B cell (primary cell): ENCODE measurements at regions not wholly inside any gene's neighbourhood (a gene's known extent, or its start where the extent isn't known, plus 50 kb on each side); places are given as distances from the start of the nearest gene placed in this dataset.

Source experiments
- ATAC-seq: fragments of 200-7000 bp; cut with Tn5 transposase; one replicate; pipeline ENCODE4 v1.10.0; 2021; ENCODE audit warnings: low read depth, mild to moderate bottlenecking, moderate number of reproducible peaks, moderate library complexity
- CTCF ChIA-PET: fragments of 350-600 bp; sonication (Branson Sonifier 250); formaldehyde crosslinking; loops from one replicate; lab custom pipeline; 2021; ENCODE audit warnings: antibody characterized with exemption, inconsistent platforms; lab: Charles Lee
- POLR2A ChIA-PET: fragments of 350-600 bp; sonication (Branson Sonifier 250); formaldehyde crosslinking; loops from one replicate; lab custom pipeline; 2021; ENCODE audit warnings: antibody characterized with exemption; lab: Charles Lee
- DNase-seq: peaks from one replicate; pipeline ENCODE4 v3.0.0; 2013
- H2AFZ ChIP-seq: 2 replicates; pipeline ENCODE4 v1.6.1; 2012; ENCODE audit warnings: mild to moderate bottlenecking, low read depth, low read length; ENCODE audit not compliant: insufficient read depth, poor library complexity, severe bottlenecking
- H3K27ac ChIP-seq, 2 donors: 1 replicate in 1 of 2; 2 replicates in 1 of 2; pipeline ENCODE4 v1.5.1; 2012 to 2013; ENCODE audit warnings: low read length in 2 of 2, mild to moderate bottlenecking in 2 of 2, moderate library complexity in 1 of 2
- H3K27me3 ChIP-seq, 4 experiments: fragments of 200-600 bp in 1 of 4; sonication (generic) in 1 of 4; replicated peaks in 1 of 4; 1 replicate in 2 of 4; 2 replicates in 2 of 4; pipeline versions ENCODE4 v1.6.1 to v1.7.0; 2013 to 2016; ENCODE audit warnings: low read length in 3 of 4, mild to moderate bottlenecking in 2 of 4, mixed read lengths in 1 of 4, moderate library complexity in 1 of 4; ENCODE audit not compliant: insufficient read depth in 4 of 4, control insufficient read depth in 3 of 4; ENCODE audit errors: control extremely low read depth in 1 of 4
- H3K36me3 ChIP-seq, 2 experiments: replicated peaks in 1 of 2; 1 replicate in 1 of 2; 2 replicates in 1 of 2; pipeline versions ENCODE4 v1.6.1 to v1.7.1; 2013; ENCODE audit warnings: low read length in 1 of 2; ENCODE audit not compliant: insufficient read depth in 2 of 2, control insufficient read depth in 1 of 2; ENCODE audit errors: control extremely low read depth in 1 of 2, extremely low read depth in 1 of 2
- H3K4me1 ChIP-seq, 2 donors: fragments of 200-600 bp in 1 of 2; sonication (generic) in 1 of 2; 1 replicate in 1 of 2; 2 replicates in 1 of 2; pipeline versions ENCODE4 v1.5.1 to v1.6.1; 2013 to 2017; ENCODE audit warnings: low read length in 2 of 2; ENCODE audit not compliant: control insufficient read depth in 2 of 2, insufficient read depth in 2 of 2
- H3K4me2 ChIP-seq: replicated peaks from 2 replicates; pipeline ENCODE3; 2012; ENCODE audit warnings: mild to moderate bottlenecking, low read depth, low read length; ENCODE audit not compliant: poor library complexity, severe bottlenecking
- H3K4me3 ChIP-seq, 5 experiments: fragments of 200-600 bp in 1 of 5; sonication (generic) in 1 of 5; 1 replicate in 3 of 5; 2 replicates in 2 of 5; pipeline versions ENCODE4 v1.5.1 to v1.7.0; 2011 to 2016; ENCODE audit warnings: low read length in 4 of 5, mild to moderate bottlenecking in 4 of 5, low read depth in 2 of 5, control low read depth in 1 of 5, moderate library complexity in 1 of 5; ENCODE audit not compliant: insufficient read depth in 1 of 5; ENCODE audit errors: control extremely low read depth in 1 of 5, extremely low read depth in 1 of 5
- H3K79me2 ChIP-seq: fragments of 200-600 bp; sonication (generic); one replicate; pipeline ENCODE4 v1.6.0; 2016; ENCODE audit warnings: low read length; ENCODE audit not compliant: control insufficient read depth, insufficient read depth
- H3K9ac ChIP-seq: fragments of 200-600 bp; sonication (generic); 2 replicates; pipeline ENCODE4 v1.6.1; 2017; ENCODE audit warnings: mild to moderate bottlenecking, low read length, moderate library complexity
- H3K9me3 ChIP-seq, 3 donors: one replicate each; pipeline versions ENCODE4 v1.6.1 to v1.7.1; 2013; ENCODE audit warnings: low read length in 2 of 3; ENCODE audit not compliant: control insufficient read depth in 2 of 3, insufficient read depth in 1 of 3; ENCODE audit errors: control extremely low read depth in 1 of 3
- H4K20me1 ChIP-seq: 2 replicates; pipeline ENCODE4 v1.6.0; 2012; ENCODE audit warnings: mild to moderate bottlenecking, low read length; ENCODE audit not compliant: insufficient read depth, control insufficient read depth, poor library complexity, severe bottlenecking
- H3K27ac Mint-ChIP-seq: one replicate; pipeline ENCODE4 v1.8.0; 2021; ENCODE audit warnings: mixed read lengths
- H3K27me3 Mint-ChIP-seq: one replicate; pipeline ENCODE4 v1.8.0; 2021; ENCODE audit warnings: mixed read lengths
- H3K4me1 Mint-ChIP-seq: one replicate; pipeline ENCODE4 v1.8.0; 2021; ENCODE audit warnings: mixed read lengths
- H3K4me3 Mint-ChIP-seq: one replicate; pipeline ENCODE4 v1.8.0; 2021; ENCODE audit warnings: mixed read lengths
- H3K9me3 Mint-ChIP-seq: one replicate; pipeline ENCODE4 v1.8.0; 2022; ENCODE audit warnings: mixed read lengths; ENCODE audit not compliant: insufficient read depth
- EZH2 ChIP-seq: IDR thresholded peaks from 2 replicates; pipeline ENCODE4 v1.6.1; 2012; ENCODE audit warnings: borderline replicate concordance, low read depth, mild to moderate bottlenecking, moderate library complexity, low read length; ENCODE audit not compliant: insufficient read depth, poor library complexity, severe bottlenecking
- WGBS: methylation state at CpG from one replicate; pipeline ENCODE4 v1.1.5; 2013; ENCODE audit warnings: missing lambda C conversion rate; ENCODE audit not compliant: insufficient coverage; 5-methylcytosine and 5-hydroxymethylcytosine counted together
- intact Hi-C: fragments of 100-400 bp; cut with micrococcal nuclease; formaldehyde crosslinking; loops from one replicate; pipeline ENCODE4 v1.10.0; 2022
- TF ChIP-seq, protein P1 (sequence below): fragments of 200-600 bp; IDR thresholded peaks from one replicate; pipeline ENCODE4 v1.8.0; 2022; ENCODE audit warnings: antibody characterized with exemption, mild to moderate bottlenecking

GRCh38 chr2:118310681-118311429 lies 222.6 kb downstream of the INSIG2 start:
- Histone ChIP-seq H3K27ac (no peak overlapping the region), H3K9me3 (peaks cover 0 to 7% (median 0%) of the 10 kb centered on the region in 3 donors), H3K79me2 (no peaks in the 10 kb centered on the region), H4K20me1 (no peaks in the 10 kb centered on the region), H3K9ac (peak overlapping the region; percentile 69), H2AFZ (peak overlapping the region; percentile 72), H3K4me3 (peak overlapping the region in 4 of 5 experiments; percentile 36 to 67 (median 55)), H3K27me3 (peaks cover 0 to 38% (median 19%) of the 10 kb centered on the region in 4 experiments), H3K4me1 (peaks cover 12 to 13% of the 10 kb centered on the region in 2 donors), H3K36me3 (no peaks in the 10 kb centered on the region), H3K4me2 (peak overlapping the region; percentile 79)
- TF ChIP-seq, protein P1, sequence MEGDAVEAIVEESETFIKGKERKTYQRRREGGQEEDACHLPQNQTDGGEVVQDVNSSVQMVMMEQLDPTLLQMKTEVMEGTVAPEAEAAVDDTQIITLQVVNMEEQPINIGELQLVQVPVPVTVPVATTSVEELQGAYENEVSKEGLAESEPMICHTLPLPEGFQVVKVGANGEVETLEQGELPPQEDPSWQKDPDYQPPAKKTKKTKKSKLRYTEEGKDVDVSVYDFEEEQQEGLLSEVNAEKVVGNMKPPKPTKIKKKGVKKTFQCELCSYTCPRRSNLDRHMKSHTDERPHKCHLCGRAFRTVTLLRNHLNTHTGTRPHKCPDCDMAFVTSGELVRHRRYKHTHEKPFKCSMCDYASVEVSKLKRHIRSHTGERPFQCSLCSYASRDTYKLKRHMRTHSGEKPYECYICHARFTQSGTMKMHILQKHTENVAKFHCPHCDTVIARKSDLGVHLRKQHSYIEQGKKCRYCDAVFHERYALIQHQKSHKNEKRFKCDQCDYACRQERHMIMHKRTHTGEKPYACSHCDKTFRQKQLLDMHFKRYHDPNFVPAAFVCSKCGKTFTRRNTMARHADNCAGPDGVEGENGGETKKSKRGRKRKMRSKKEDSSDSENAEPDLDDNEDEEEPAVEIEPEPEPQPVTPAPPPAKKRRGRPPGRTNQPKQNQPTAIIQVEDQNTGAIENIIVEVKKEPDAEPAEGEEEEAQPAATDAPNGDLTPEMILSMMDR, result no peak
- TF ChIP-seq EZH2, result no peak
- Mint-ChIP-seq H3K27ac (peak overlapping the region; percentile 46), H3K9me3 (peaks cover 3% of the 10 kb centered on the region), H3K4me1 (peaks cover 6% of the 10 kb centered on the region), H3K27me3 (peaks cover 52% of the 10 kb centered on the region), H3K4me3 (peak overlapping the region; percentile 79)
- ATAC-seq (no peak), DNase-seq (no peak)
- ChIA-PET POLR2A (no interaction called here), CTCF (no interaction called here)
- intact Hi-C loops, result no loop called here
- WGBS, result 39% methylated on average over 15 of the region's 20 CpGs

DNA sequence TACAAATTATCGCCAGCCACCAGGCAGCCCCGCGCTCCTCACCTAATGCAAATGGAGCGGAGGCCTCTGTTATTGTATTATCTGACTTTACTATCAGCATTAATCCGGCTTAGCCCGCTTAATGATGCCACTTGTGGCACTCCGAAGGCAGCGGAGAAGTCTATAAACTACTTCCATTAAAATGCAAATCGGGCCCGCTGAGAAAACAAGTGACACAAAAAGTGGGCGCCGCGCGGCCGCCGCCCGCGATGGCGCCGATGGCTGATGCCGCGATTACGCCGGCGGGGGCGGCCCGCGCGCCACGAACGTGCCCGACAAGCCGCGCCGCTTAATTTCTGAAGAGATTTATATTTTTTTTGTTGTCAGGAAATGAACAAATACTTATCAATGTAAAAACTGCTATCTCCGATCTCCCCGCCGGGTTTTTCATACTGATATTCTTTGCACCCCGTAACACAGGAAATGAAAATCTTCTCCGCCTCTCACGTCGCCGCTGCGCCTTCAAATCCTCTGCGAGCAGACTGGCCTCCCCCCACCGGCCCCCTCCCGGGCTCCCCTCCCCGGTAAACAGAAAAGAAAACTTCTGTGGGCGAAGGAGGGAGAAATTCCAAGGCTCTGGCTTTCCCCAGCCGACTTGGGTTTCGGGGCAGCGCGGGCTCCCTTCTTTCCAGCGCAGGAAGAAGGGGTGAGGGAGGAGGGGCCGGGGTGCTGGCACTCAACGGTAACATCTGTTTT lies 221.8 kb downstream of the INSIG2 start:
- ATAC-seq, result peak; percentile 41
- peaks cover 0 to 38% (median 19%) of the 10 kb centered on the region in 4 experiments for H3K27me3 ChIP-seq
- Mint-ChIP-seq H3K9me3 (no peaks in the 10 kb centered on the region), H3K4me3 (peak overlapping the region; percentile 79), H3K27ac (peak overlapping the region; percentile 84), H3K27me3 (peaks cover 48% of the 10 kb centered on the region), H3K4me1 (peaks cover 6% of the 10 kb centered on the region)
- H3K4me3 ChIP-seq, result peak overlapping the region; percentile 25 to 67 (median 52)
- ChIA-PET CTCF (no interaction called here), POLR2A (no interaction called here)
- H3K27ac ChIP-seq, result peak overlapping the region in 1 of 2 donors; percentile 36
- 6% methylated on average over 30 of the region's 56 CpGs for WGBS
- no peaks in the 10 kb centered on the region for H3K36me3 ChIP-seq
- H3K4me2 ChIP-seq, result peak overlapping the region; percentile 79
- intact Hi-C loops, result no loop called here
- H2AFZ ChIP-seq, result peak overlapping the region; percentile 72
- H3K9ac ChIP-seq, result peak overlapping the region; percentile 69
- peak; percentile 61 for DNase-seq
- no peaks in the 10 kb centered on the region for H4K20me1 ChIP-seq
- TF ChIP-seq, protein P1, result no peak
- TF ChIP-seq EZH2, result no peak
- H3K79me2 ChIP-seq, result no peaks in the 10 kb centered on the region
- H3K4me1 ChIP-seq, result peaks cover 12 to 13% of the 10 kb centered on the region in 2 donors
- peaks cover 0 to 7% (median 0%) of the 10 kb centered on the region in 3 donors for H3K9me3 ChIP-seq
